HepG2 (cell line): ENCODE measurements at regions not wholly inside any gene's neighbourhood (a gene's known extent, or its start where the extent isn't known, plus 50 kb on each side); places are given as distances from the start of the nearest gene placed in this dataset.

Source experiments
- ATAC-seq: fragments of 200-7000 bp; cut with Tn5 transposase; 3 replicates; pipeline ENCODE4 v1.9.1; 2020; ENCODE audit warnings: mild to moderate bottlenecking, moderate library complexity
- BruUV-seq: library from RNA; stranded (reverse); fragments of 400-500 nt; replicated peaks from 2 replicates; lab custom pipeline; 2021; lab: Mats Ljungman, UMichigan
- CTCF ChIA-PET: fragments of 300-600 bp; formaldehyde crosslinking; extraction: SDS; loops from one replicate; lab custom pipeline; 2021; ENCODE audit warnings: low total read pairs, inconsistent platforms, low intra/inter-chr PET ratio; lab: Yijun Ruan, JAX
- POLR2A ChIA-PET: fragments of 350-600 bp; sonication (Branson Sonifier 250); formaldehyde crosslinking; loops from one replicate; lab custom pipeline; 2020; ENCODE audit warnings: antibody characterized with exemption, inconsistent platforms; lab: Yijun Ruan, JAX
- DNase-seq: peaks from one replicate; pipeline ENCODE4 v3.0.0-alpha.2; 2015; ENCODE audit warnings: low spot score
- FAIRE-seq: peaks from 3 replicates; lab custom pipeline; 2011; peaks lifted over from hg19 to GRCh38; lab: Jason Lieb, UNC
- H2AFZ ChIP-seq: one replicate; pipeline ENCODE4 v1.6.1; 2011; ENCODE audit warnings: low read length, inconsistent platforms
- H3K27ac ChIP-seq: fragments of 300-600 bp; 3 replicates; pipeline ENCODE4 v1.8.0; 2011; ENCODE audit warnings: mixed run types, mild to moderate bottlenecking, mixed read lengths, low read length, inconsistent platforms; ENCODE audit not compliant: insufficient read depth; ENCODE audit errors: extremely low read length
- H3K27me3 ChIP-seq, 2 experiments: fragments of 200-600 bp in 1 of 2; 2 replicates in 1 of 2; 3 replicates in 1 of 2; pipeline versions ENCODE4 v1.6.0 to v1.8.0; 2011; ENCODE audit warnings: low read length in 2 of 2, mild to moderate bottlenecking in 2 of 2, moderate library complexity in 2 of 2, inconsistent platforms in 1 of 2; ENCODE audit not compliant: insufficient read depth in 2 of 2, control insufficient read depth in 1 of 2
- H3K36me3 ChIP-seq, 2 experiments: fragments of 200-600 bp in 1 of 2; replicated peaks in 1 of 2; 2 replicates in 1 of 2; 3 replicates in 1 of 2; pipeline versions ENCODE4 v1.5.1 to v1.8.0; 2011; ENCODE audit warnings: low read length in 2 of 2, inconsistent platforms in 1 of 2; ENCODE audit not compliant: insufficient read depth in 2 of 2, control insufficient read depth in 1 of 2
- H3K4me1 ChIP-seq: 2 replicates; pipeline ENCODE4 v1.5.1; 2012; ENCODE audit warnings: low read length, inconsistent platforms; ENCODE audit not compliant: insufficient read depth
- H3K4me2 ChIP-seq: 2 replicates; pipeline ENCODE4 v1.6.0; 2011; ENCODE audit warnings: low read depth, low read length, inconsistent platforms
- H3K4me3 ChIP-seq, 3 experiments: fragments of 200-600 bp in 1 of 3; sonication (generic), shearing (Covaris generic) in 1 of 3; replicated peaks in 1 of 3; 2 replicates each; pipeline ENCODE4 v1.5.1; 2011 to 2016; ENCODE audit warnings: low read length in 3 of 3, inconsistent platforms in 2 of 3, low read depth in 2 of 3, mild to moderate bottlenecking in 2 of 3, control low read depth in 1 of 3, mixed read lengths in 1 of 3; ENCODE audit not compliant: insufficient read depth in 1 of 3
- H3K79me2 ChIP-seq: one replicate; pipeline ENCODE4 v1.6.1; 2011; ENCODE audit warnings: low read length, inconsistent platforms; ENCODE audit not compliant: insufficient read depth
- H3K9ac ChIP-seq: 2 replicates; pipeline ENCODE4 v1.6.0; 2011; ENCODE audit warnings: mild to moderate bottlenecking, low read depth, low read length, inconsistent platforms; ENCODE audit not compliant: insufficient read depth
- H3K9me3 ChIP-seq: 2 replicates; pipeline ENCODE4 v1.5.1; 2012; ENCODE audit warnings: mild to moderate bottlenecking, low read length
- H4K20me1 ChIP-seq: 2 replicates; pipeline ENCODE4 v1.6.0; 2011; ENCODE audit warnings: inconsistent platforms, mild to moderate bottlenecking, low read length, moderate library complexity; ENCODE audit not compliant: insufficient read depth
- HIC2 ChIP-seq: sonication (generic); formaldehyde crosslinking; IDR thresholded peaks from 2 replicates; pipeline ENCODE4 v1.9.0; 2022; ENCODE audit warnings: low read depth, missing genetic modification reagents
- HOXA3 ChIP-seq: sonication (generic); formaldehyde crosslinking; IDR thresholded peaks from 2 replicates; pipeline ENCODE4 v1.5.0; 2020; ENCODE audit warnings: missing genetic modification reagents
- KDM2A ChIP-seq: sonication (generic); formaldehyde crosslinking; IDR thresholded peaks from 2 replicates; pipeline ENCODE4 v1.4.0; 2020; ENCODE audit warnings: low read depth, missing genetic modification reagents, borderline replicate concordance
- MAFF ChIP-seq: IDR thresholded peaks from 2 replicates; pipeline ENCODE4 v1.6.1; 2011; ENCODE audit warnings: low read depth, low read length, improper control_type of control experiment
- MAFK ChIP-seq, 2 experiments: IDR thresholded peaks in 1 of 2; conservative IDR thresholded peaks in 1 of 2; 2 replicates each; pipeline ENCODE4 v1.6.1; 2011; ENCODE audit warnings: improper control_type of control experiment in 2 of 2, low read length in 2 of 2
- PHF20 ChIP-seq: sonication (generic); formaldehyde crosslinking; IDR thresholded peaks from 2 replicates; pipeline ENCODE4 v1.5.0; 2020; ENCODE audit warnings: mild to moderate bottlenecking, missing genetic modification reagents
- ZNF30 ChIP-seq: sonication (generic); formaldehyde crosslinking; IDR thresholded peaks from 2 replicates; pipeline ENCODE4 v1.5.0; 2020; ENCODE audit warnings: mild to moderate bottlenecking, missing genetic modification reagents
- ZNF576 ChIP-seq: sonication (generic); formaldehyde crosslinking; IDR thresholded peaks from 2 replicates; pipeline ENCODE4 v1.4.0; 2020; ENCODE audit warnings: mild to moderate bottlenecking, missing genetic modification reagents
- ZNF616 ChIP-seq: sonication (generic); formaldehyde crosslinking; IDR thresholded peaks from 2 replicates; pipeline ENCODE4 v1.5.0; 2020; ENCODE audit warnings: low read depth, mild to moderate bottlenecking, missing genetic modification reagents
- WGBS: methylation state at CpG from one replicate; pipeline ENCODE4 v1.1.6; 2017; ENCODE audit warnings: low lambda C conversion rate; 5-methylcytosine and 5-hydroxymethylcytosine counted together
- in situ Hi-C: cut with HindIII; loops from 2 replicates; pipeline ENCODE4 v1.10.0; 2017; ENCODE audit warnings: low pct_unique_long_range_greater_than_20kb; ENCODE audit not compliant: extremely low pct_ligation_motif_present
- intact Hi-C: fragments of 100-400 bp; cut with micrococcal nuclease; formaldehyde crosslinking; loops from one replicate; pipeline ENCODE4 v1.10.0; 2022; ENCODE audit not compliant: unreplicated experiment

GRCh38 chr7:41239596-41239995, 463.3 kb downstream of the INHBA start (continued):
- no peak for TF ChIP-seq HIC2 (CRISPR knock-in tag)
- no peak for TF ChIP-seq KDM2A
- TF ChIP-seq ZNF616 (CRISPR knock-in tag): no peak
- TF ChIP-seq, all 625 proteins: peak for 0

- 0% methylated on average over 1 of the region's 1 CpG for WGBS
- ChIA-PET POLR2A (no interaction called here), CTCF (no interaction called here)
- no peak for FAIRE-seq
- no peak overlapping the region for H3K9ac ChIP-seq
- no peaks in the 10 kb centered on the region for H3K36me3 ChIP-seq
- no peaks in the 10 kb centered on the region for H4K20me1 ChIP-seq
- no peak overlapping the region for H3K27ac ChIP-seq
- H3K4me2 ChIP-seq: no peak overlapping the region
- H3K27me3 ChIP-seq: no peaks in the 10 kb centered on the region
- DNase-seq: no peak
- in situ Hi-C loops: no loop called here
- no peak for TF ChIP-seq ZNF576 (CRISPR knock-in tag)
- peak; percentile 93 for TF ChIP-seq MAFF
- TF ChIP-seq MAFK (conservative IDR thresholded peaks at IDR 0.05 in 1 of 2, IDR thresholded peaks at IDR 0.05 in 1 of 2; ENCODE audit: low read length in 2 of 2): peak; percentile 89 to 96
- no peak for TF ChIP-seq PHF20 (CRISPR knock-in tag)
- TF ChIP-seq ZNF30 (CRISPR knock-in tag): no peak
- TF ChIP-seq HOXA3 (CRISPR knock-in tag): no peak
- no peaks in the 10 kb centered on the region for H3K9me3 ChIP-seq
- no peak overlapping the region for H2AFZ ChIP-seq
- ATAC-seq: no peak
- BruUV-seq: no TSS peak
- no peaks in the 10 kb centered on the region for H3K4me1 ChIP-seq
- intact Hi-C loops: no loop called here
- no peak overlapping the region for H3K4me3 ChIP-seq
- no peaks in the 10 kb centered on the region for H3K79me2 ChIP-seq
These were observed 464.0 kb downstream of the INHBA start for GRCh38 chr7:41238851-41239331.
